ENCODE measurements at regions not wholly inside any gene's neighbourhood (a gene's known extent, or its start where the extent isn't known, plus 50 kb on each side); places are given as distances from the start of the nearest gene placed in this dataset.
"Not testable (repeated sequence)": the region's sequence is repeated elsewhere in the genome, so short reads cannot be mapped to it uniquely, and the experiment has no call there.

- H3K36me3 ChIP-seq (ENCODE audit: control insufficient read depth in 1 of 2, insufficient read depth in 2 of 2, low read length in 1 of 2); H3K27me3 ChIP-seq (ENCODE audit: control insufficient read depth in 1 of 2, insufficient read depth in 2 of 2, low read length in 1 of 2); H3K4me3 ChIP-seq (ENCODE audit: low read length in 2 of 2); H3K27ac ChIP-seq (ENCODE audit: low read depth in 1 of 2, low read length in 2 of 2); DNase-seq; H3K4me1 ChIP-seq (ENCODE audit: control insufficient read depth in 1 of 2, insufficient read depth in 2 of 2, low read length in 2 of 2); ATAC-seq (ENCODE audit: low FRiP score); intact Hi-C loops (cut with DNase I); H3K9me3 ChIP-seq (ENCODE audit: control insufficient read depth, low read length): not testable (repeated sequence)
- WGBS, 2 donors, result 37 to 42% methylated on average over 8 of the region's 8 CpGs
Measured at GRCh38 chr2:91742973-91743490, 3051.6 kb downstream of the RPIA start.

GRCh38 chr2:91743910-91744309 lies 3052.4 kb downstream of the RPIA start:
- H3K9me3 ChIP-seq (ENCODE audit: control insufficient read depth, low read length); H3K4me3 ChIP-seq (ENCODE audit: low read length in 2 of 2); H3K27ac ChIP-seq (ENCODE audit: low read depth in 1 of 2, low read length in 2 of 2); H3K27me3 ChIP-seq (ENCODE audit: control insufficient read depth in 1 of 2, insufficient read depth in 2 of 2, low read length in 1 of 2); H3K4me1 ChIP-seq (ENCODE audit: control insufficient read depth in 1 of 2, insufficient read depth in 2 of 2, low read length in 2 of 2); ATAC-seq (ENCODE audit: low FRiP score); H3K36me3 ChIP-seq (ENCODE audit: control insufficient read depth in 1 of 2, insufficient read depth in 2 of 2, low read length in 1 of 2); intact Hi-C loops (cut with DNase I); DNase-seq: not testable (repeated sequence)
- WGBS, 2 donors, result 74 to 85% methylated on average over 1 of the region's 1 CpG

GRCh38 chr2:91744700-91745141 lies 3053.2 kb downstream of the RPIA start:
- H3K36me3 ChIP-seq (ENCODE audit: control insufficient read depth in 1 of 2, insufficient read depth in 2 of 2, low read length in 1 of 2); H3K27me3 ChIP-seq (ENCODE audit: control insufficient read depth in 1 of 2, insufficient read depth in 2 of 2, low read length in 1 of 2); H3K4me1 ChIP-seq (ENCODE audit: control insufficient read depth in 1 of 2, insufficient read depth in 2 of 2, low read length in 2 of 2); ATAC-seq (ENCODE audit: low FRiP score); H3K9me3 ChIP-seq (ENCODE audit: control insufficient read depth, low read length); H3K27ac ChIP-seq (ENCODE audit: low read depth in 1 of 2, low read length in 2 of 2); DNase-seq; H3K4me3 ChIP-seq (ENCODE audit: low read length in 2 of 2); intact Hi-C loops (cut with DNase I): not testable (repeated sequence)
- WGBS, 2 donors, result 47 to 62% methylated on average over 13 to 16 of the region's 16 CpGs

- H3K27ac ChIP-seq (ENCODE audit: low read depth in 1 of 2, low read length in 2 of 2), result no peak overlapping the region
- ATAC-seq (ENCODE audit: low FRiP score) (no peak), DNase-seq (no peak)
- H3K4me3 ChIP-seq (ENCODE audit: low read length in 2 of 2), result no peak overlapping the region
- H3K9me3 ChIP-seq (ENCODE audit: control insufficient read depth, low read length), result no peaks in the 10 kb centered on the region
- 18 to 20% methylated on average over 34 to 52 of the region's 52 CpGs for WGBS, 2 donors
- H3K27me3 ChIP-seq (ENCODE audit: control insufficient read depth in 1 of 2, insufficient read depth in 2 of 2, low read length in 1 of 2), result no peaks in the 10 kb centered on the region
- no peaks in the 10 kb centered on the region for H3K36me3 ChIP-seq (ENCODE audit: control insufficient read depth in 1 of 2, insufficient read depth in 2 of 2, low read length in 1 of 2)
- H3K4me1 ChIP-seq (ENCODE audit: control insufficient read depth in 1 of 2, insufficient read depth in 2 of 2, low read length in 2 of 2), result no peaks in the 10 kb centered on the region
- intact Hi-C loops (cut with DNase I), result no loop called here
Measured at GRCh38 chr2:91748902-91749301, 3057.4 kb downstream of the RPIA start.

GRCh38 chr2:91749665-91750064 lies 3058.2 kb downstream of the RPIA start:
- 84 to 88% methylated on average over 8 of the region's 12 CpGs for WGBS, 2 donors
- H3K4me3 ChIP-seq (ENCODE audit: low read length in 2 of 2); H3K4me1 ChIP-seq (ENCODE audit: control insufficient read depth in 1 of 2, insufficient read depth in 2 of 2, low read length in 2 of 2); H3K36me3 ChIP-seq (ENCODE audit: control insufficient read depth in 1 of 2, insufficient read depth in 2 of 2, low read length in 1 of 2); H3K27ac ChIP-seq (ENCODE audit: low read depth in 1 of 2, low read length in 2 of 2); H3K9me3 ChIP-seq (ENCODE audit: control insufficient read depth, low read length); ATAC-seq (ENCODE audit: low FRiP score); H3K27me3 ChIP-seq (ENCODE audit: control insufficient read depth in 1 of 2, insufficient read depth in 2 of 2, low read length in 1 of 2); DNase-seq; intact Hi-C loops (cut with DNase I): not testable (repeated sequence)

GRCh38 chr2:91759361-91759941 lies 3068.0 kb downstream of the RPIA start:
- H3K27ac ChIP-seq (ENCODE audit: low read depth in 1 of 2, low read length in 2 of 2); H3K27me3 ChIP-seq (ENCODE audit: control insufficient read depth in 1 of 2, insufficient read depth in 2 of 2, low read length in 1 of 2); H3K9me3 ChIP-seq (ENCODE audit: control insufficient read depth, low read length); H3K4me3 ChIP-seq (ENCODE audit: low read length in 2 of 2); intact Hi-C loops (cut with DNase I); H3K36me3 ChIP-seq (ENCODE audit: control insufficient read depth in 1 of 2, insufficient read depth in 2 of 2, low read length in 1 of 2); H3K4me1 ChIP-seq (ENCODE audit: control insufficient read depth in 1 of 2, insufficient read depth in 2 of 2, low read length in 2 of 2); DNase-seq; ATAC-seq (ENCODE audit: low FRiP score): not testable (repeated sequence)
- 16 to 22% methylated on average over 4 to 5 of the region's 5 CpGs for WGBS, 2 donors

GRCh38 chr2:91760672-91761071 lies 3069.2 kb downstream of the RPIA start:
- H3K9me3 ChIP-seq (ENCODE audit: control insufficient read depth, low read length); DNase-seq; H3K4me1 ChIP-seq (ENCODE audit: control insufficient read depth in 1 of 2, insufficient read depth in 2 of 2, low read length in 2 of 2); ATAC-seq (ENCODE audit: low FRiP score); H3K4me3 ChIP-seq (ENCODE audit: low read length in 2 of 2); H3K27me3 ChIP-seq (ENCODE audit: control insufficient read depth in 1 of 2, insufficient read depth in 2 of 2, low read length in 1 of 2); H3K27ac ChIP-seq (ENCODE audit: low read depth in 1 of 2, low read length in 2 of 2); intact Hi-C loops (cut with DNase I); H3K36me3 ChIP-seq (ENCODE audit: control insufficient read depth in 1 of 2, insufficient read depth in 2 of 2, low read length in 1 of 2): not testable (repeated sequence)
- 73 to 82% methylated on average over 5 of the region's 5 CpGs for WGBS, 2 donors

GRCh38 chr2:91762312-91762711 lies 3070.8 kb downstream of the RPIA start:
- H3K9me3 ChIP-seq (ENCODE audit: control insufficient read depth, low read length); H3K27me3 ChIP-seq (ENCODE audit: control insufficient read depth in 1 of 2, insufficient read depth in 2 of 2, low read length in 1 of 2); H3K27ac ChIP-seq (ENCODE audit: low read depth in 1 of 2, low read length in 2 of 2); H3K36me3 ChIP-seq (ENCODE audit: control insufficient read depth in 1 of 2, insufficient read depth in 2 of 2, low read length in 1 of 2); H3K4me1 ChIP-seq (ENCODE audit: control insufficient read depth in 1 of 2, insufficient read depth in 2 of 2, low read length in 2 of 2); intact Hi-C loops (cut with DNase I); H3K4me3 ChIP-seq (ENCODE audit: low read length in 2 of 2); ATAC-seq (ENCODE audit: low FRiP score); DNase-seq: not testable (repeated sequence)
- WGBS, 2 donors, result 93 to 100% methylated on average over 2 to 3 of the region's 6 CpGs

- H3K9me3 ChIP-seq (ENCODE audit: control insufficient read depth, low read length); intact Hi-C loops (cut with DNase I); H3K27ac ChIP-seq (ENCODE audit: low read depth in 1 of 2, low read length in 2 of 2); DNase-seq; H3K4me1 ChIP-seq (ENCODE audit: control insufficient read depth in 1 of 2, insufficient read depth in 2 of 2, low read length in 2 of 2); ATAC-seq (ENCODE audit: low FRiP score); H3K27me3 ChIP-seq (ENCODE audit: control insufficient read depth in 1 of 2, insufficient read depth in 2 of 2, low read length in 1 of 2); H3K4me3 ChIP-seq (ENCODE audit: low read length in 2 of 2); H3K36me3 ChIP-seq (ENCODE audit: control insufficient read depth in 1 of 2, insufficient read depth in 2 of 2, low read length in 1 of 2): not testable (repeated sequence)
- 70 to 75% methylated on average over 4 of the region's 4 CpGs for WGBS, 2 donors
Measured at GRCh38 chr2:91763710-91764109, 3072.2 kb downstream of the RPIA start.

Measured in aorta (tissue), 5 donors.